Mammary epithelial cell (primary cell): ENCODE measurements at regions not wholly inside any gene's neighbourhood (a gene's known extent, or its start where the extent isn't known, plus 50 kb on each side); places are given as distances from the start of the nearest gene placed in this dataset.

Experiments used
- EZH2 ChIP-seq: IDR thresholded peaks from 2 replicates; pipeline ENCODE4 v1.6.1; 2012; ENCODE audit warnings: low read length, inconsistent platforms, borderline replicate concordance
- TF ChIP-seq, protein P1 (sequence below), 2 donors: IDR thresholded peaks in 1 of 2; conservative IDR thresholded peaks in 1 of 2; 2 replicates each; pipeline ENCODE4 v1.5.1; 2011 to 2012; ENCODE audit warnings: inconsistent platforms in 2 of 2, low read length in 2 of 2, mild to moderate bottlenecking in 2 of 2, control low read depth in 1 of 2, low read depth in 1 of 2; ENCODE audit not compliant: insufficient read depth in 1 of 2; ENCODE audit errors: extremely low read depth in 1 of 2

DNA sequence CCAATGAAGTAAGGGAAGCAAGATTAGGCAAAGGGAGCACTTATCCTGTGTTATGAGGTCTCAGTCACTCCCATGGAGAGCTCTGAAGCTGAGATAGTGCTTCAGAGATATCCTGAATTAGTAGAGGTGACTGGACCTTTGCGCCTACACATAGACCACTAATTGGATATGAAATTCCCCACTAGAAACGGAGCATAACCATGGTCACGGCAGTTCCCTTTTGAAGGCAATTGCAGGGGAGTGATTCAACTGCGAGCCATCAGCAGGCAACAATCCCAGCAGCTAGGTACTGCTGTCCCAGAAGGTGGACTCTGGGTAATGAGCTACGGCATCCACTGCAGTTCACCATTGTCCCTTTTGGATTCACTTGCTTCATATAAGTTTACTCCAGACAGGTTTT, 267.7 kb upstream of the RASA1 start:
- TF ChIP-seq, protein P1, sequence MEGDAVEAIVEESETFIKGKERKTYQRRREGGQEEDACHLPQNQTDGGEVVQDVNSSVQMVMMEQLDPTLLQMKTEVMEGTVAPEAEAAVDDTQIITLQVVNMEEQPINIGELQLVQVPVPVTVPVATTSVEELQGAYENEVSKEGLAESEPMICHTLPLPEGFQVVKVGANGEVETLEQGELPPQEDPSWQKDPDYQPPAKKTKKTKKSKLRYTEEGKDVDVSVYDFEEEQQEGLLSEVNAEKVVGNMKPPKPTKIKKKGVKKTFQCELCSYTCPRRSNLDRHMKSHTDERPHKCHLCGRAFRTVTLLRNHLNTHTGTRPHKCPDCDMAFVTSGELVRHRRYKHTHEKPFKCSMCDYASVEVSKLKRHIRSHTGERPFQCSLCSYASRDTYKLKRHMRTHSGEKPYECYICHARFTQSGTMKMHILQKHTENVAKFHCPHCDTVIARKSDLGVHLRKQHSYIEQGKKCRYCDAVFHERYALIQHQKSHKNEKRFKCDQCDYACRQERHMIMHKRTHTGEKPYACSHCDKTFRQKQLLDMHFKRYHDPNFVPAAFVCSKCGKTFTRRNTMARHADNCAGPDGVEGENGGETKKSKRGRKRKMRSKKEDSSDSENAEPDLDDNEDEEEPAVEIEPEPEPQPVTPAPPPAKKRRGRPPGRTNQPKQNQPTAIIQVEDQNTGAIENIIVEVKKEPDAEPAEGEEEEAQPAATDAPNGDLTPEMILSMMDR (conservative IDR thresholded peaks at IDR 0.05 in 1 of 2, IDR thresholded peaks at IDR 0.05 in 1 of 2; ENCODE audit: extremely low read depth in 1 of 2, insufficient read depth in 1 of 2, low read depth in 1 of 2, low read length in 2 of 2) = no peak
- TF ChIP-seq EZH2 = no peak
